B cell (primary cell): ENCODE measurements at regions not wholly inside any gene's neighbourhood (a gene's known extent, or its start where the extent isn't known, plus 50 kb on each side); places are given as distances from the start of the nearest gene placed in this dataset.

ENCODE experiments used
- EZH2 ChIP-seq: IDR thresholded peaks from 2 replicates; pipeline ENCODE4 v1.6.1; 2012; ENCODE audit warnings: borderline replicate concordance, low read depth, mild to moderate bottlenecking, moderate library complexity, low read length; ENCODE audit not compliant: insufficient read depth, poor library complexity, severe bottlenecking
- TF ChIP-seq, protein P1 (sequence below): fragments of 200-600 bp; IDR thresholded peaks from one replicate; pipeline ENCODE4 v1.8.0; 2022; ENCODE audit warnings: antibody characterized with exemption, mild to moderate bottlenecking

DNA sequence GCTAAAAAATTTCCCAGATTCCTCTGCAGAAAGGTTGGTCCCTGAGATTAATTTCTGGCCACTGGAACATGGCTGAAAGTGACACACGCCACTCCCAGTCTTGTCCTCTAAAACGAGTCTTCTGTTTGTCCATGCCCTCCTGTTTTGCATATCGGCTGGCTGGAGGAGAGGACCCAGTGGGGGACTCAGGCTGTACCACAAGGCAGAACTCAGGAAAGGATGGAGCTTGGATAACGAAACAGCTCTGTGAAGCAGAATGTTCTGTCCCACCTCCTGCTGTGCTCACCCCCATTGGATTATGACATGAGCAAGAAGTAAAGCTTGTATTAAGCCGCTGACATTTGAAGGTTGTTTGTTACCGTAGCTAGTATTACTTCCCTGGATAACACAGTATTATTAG lies 856.2 kb downstream of the BCL11B start:
- no peak for TF ChIP-seq EZH2
- TF ChIP-seq, protein P1, sequence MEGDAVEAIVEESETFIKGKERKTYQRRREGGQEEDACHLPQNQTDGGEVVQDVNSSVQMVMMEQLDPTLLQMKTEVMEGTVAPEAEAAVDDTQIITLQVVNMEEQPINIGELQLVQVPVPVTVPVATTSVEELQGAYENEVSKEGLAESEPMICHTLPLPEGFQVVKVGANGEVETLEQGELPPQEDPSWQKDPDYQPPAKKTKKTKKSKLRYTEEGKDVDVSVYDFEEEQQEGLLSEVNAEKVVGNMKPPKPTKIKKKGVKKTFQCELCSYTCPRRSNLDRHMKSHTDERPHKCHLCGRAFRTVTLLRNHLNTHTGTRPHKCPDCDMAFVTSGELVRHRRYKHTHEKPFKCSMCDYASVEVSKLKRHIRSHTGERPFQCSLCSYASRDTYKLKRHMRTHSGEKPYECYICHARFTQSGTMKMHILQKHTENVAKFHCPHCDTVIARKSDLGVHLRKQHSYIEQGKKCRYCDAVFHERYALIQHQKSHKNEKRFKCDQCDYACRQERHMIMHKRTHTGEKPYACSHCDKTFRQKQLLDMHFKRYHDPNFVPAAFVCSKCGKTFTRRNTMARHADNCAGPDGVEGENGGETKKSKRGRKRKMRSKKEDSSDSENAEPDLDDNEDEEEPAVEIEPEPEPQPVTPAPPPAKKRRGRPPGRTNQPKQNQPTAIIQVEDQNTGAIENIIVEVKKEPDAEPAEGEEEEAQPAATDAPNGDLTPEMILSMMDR = no peak
